ENCODE measurements at regions not wholly inside any gene's neighbourhood (a gene's known extent, or its start where the extent isn't known, plus 50 kb on each side); places are given as distances from the start of the nearest gene placed in this dataset.

DNA sequence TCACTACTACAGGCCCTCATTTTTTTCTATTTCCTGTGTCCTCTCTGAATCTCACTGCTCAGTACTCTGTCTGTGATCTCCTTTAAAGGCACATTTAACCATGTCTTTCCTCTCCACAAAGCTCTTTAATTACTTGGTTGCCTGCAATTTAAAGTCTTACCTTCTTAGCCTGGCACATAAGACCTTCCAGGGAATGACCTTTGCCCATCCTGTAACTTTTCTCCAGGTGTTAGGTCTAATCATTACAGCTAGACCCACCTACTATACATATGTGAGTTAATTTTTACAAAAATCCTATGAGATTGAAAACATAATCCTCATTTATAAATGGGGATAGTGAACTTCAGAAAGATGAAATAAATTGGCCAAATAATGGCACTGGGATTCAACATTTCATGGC, 244.1 kb upstream of the RHOBTB1 start:
- Mint-ChIP-seq H3K36me3 (ENCODE audit: low read depth) (no peaks in the 10 kb centered on the region), H3K27ac (ENCODE audit: unreplicated experiment) (no peak overlapping the region), H3K4me1 (ENCODE audit: low read depth) (no peaks in the 10 kb centered on the region), H3K4me3 (ENCODE audit: unreplicated experiment) (no peak overlapping the region), H3K9me3 (ENCODE audit: low read depth) (peaks cover 4% of the 10 kb centered on the region), H3K27me3 (ENCODE audit: low read depth) (peaks cover 10% of the 10 kb centered on the region)
- TF ChIP-seq, protein P1, sequence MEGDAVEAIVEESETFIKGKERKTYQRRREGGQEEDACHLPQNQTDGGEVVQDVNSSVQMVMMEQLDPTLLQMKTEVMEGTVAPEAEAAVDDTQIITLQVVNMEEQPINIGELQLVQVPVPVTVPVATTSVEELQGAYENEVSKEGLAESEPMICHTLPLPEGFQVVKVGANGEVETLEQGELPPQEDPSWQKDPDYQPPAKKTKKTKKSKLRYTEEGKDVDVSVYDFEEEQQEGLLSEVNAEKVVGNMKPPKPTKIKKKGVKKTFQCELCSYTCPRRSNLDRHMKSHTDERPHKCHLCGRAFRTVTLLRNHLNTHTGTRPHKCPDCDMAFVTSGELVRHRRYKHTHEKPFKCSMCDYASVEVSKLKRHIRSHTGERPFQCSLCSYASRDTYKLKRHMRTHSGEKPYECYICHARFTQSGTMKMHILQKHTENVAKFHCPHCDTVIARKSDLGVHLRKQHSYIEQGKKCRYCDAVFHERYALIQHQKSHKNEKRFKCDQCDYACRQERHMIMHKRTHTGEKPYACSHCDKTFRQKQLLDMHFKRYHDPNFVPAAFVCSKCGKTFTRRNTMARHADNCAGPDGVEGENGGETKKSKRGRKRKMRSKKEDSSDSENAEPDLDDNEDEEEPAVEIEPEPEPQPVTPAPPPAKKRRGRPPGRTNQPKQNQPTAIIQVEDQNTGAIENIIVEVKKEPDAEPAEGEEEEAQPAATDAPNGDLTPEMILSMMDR (IDR thresholded peaks at IDR 0.05) = no peak
- no peak for DNase-seq (ENCODE audit: low spot score)

DNA sequence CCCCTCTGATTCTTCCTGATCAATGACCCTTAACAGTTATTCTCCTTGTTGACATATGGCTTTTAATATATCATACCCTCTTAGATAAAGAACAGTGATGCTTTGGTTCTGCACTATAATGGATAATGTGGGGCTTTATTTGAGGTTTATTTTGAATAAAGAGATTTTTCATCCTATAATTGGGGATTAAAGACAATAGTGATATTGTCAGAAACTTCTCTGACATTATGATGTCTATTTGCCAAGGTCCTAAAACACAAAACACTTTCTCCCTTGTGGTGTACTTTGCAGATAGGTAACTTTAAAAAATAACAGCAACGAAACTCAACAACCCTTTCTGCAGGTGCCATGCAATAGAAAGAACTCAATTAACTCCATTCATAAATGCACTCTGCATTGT, 243.6 kb upstream of the RHOBTB1 start:
- TF ChIP-seq, protein P1 (IDR thresholded peaks at IDR 0.05) = no peak
- no peak overlapping the region for H3K4me3 Mint-ChIP-seq (ENCODE audit: unreplicated experiment)
- H3K27ac Mint-ChIP-seq (ENCODE audit: unreplicated experiment) = no peak overlapping the region
- DNase-seq (ENCODE audit: low spot score) = no peak
- H3K4me1 Mint-ChIP-seq (ENCODE audit: low read depth) = no peaks in the 10 kb centered on the region
- H3K27me3 Mint-ChIP-seq (ENCODE audit: low read depth) = peaks cover 10% of the 10 kb centered on the region
- no peaks in the 10 kb centered on the region for H3K9me3 Mint-ChIP-seq (ENCODE audit: low read depth)
- H3K36me3 Mint-ChIP-seq (ENCODE audit: low read depth) = no peaks in the 10 kb centered on the region

DNA sequence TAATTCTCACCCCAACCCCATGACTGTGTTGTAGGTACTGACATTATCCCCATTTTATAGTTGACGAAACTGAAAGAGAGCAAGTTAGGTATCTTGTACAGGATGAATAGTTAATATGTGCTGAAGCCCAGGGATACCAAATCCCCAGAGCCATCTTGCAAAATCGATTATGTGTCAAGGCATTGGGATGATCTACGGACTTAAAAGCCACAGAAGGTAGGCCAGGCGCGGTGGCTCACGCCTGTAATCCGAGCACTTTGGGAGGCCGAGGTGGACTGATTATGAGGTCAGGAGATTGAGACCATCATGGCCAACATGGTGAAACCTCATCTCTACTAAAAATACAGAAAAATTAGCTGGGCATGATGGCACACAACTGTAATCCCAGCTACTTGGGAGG, 242.4 kb upstream of the RHOBTB1 start:
- DNase-seq (ENCODE audit: low spot score) = no peak
- H3K27me3 Mint-ChIP-seq (ENCODE audit: low read depth) = peaks cover 10% of the 10 kb centered on the region

DNA sequence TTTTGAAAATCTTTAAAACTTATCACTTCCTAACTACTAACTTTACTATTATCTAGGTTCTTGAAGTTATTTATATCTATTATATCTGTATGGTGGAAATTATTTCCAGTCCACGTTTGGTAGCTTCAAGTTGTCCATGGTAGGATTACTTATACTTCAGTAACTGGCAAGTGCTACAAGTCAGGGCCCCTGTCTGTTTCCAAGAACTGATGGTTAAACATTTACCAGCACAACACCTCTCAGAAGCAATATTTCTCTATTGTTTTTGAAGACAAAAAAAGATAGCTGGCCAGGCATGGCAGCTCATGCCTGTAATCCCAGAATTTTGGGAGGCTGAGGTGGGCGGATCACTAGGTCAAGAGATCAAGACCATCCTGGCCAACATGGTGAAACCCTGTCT, 240.4 kb upstream of the RHOBTB1 start:
- TF ChIP-seq, protein P1 (IDR thresholded peaks at IDR 0.05) = no peak
- Mint-ChIP-seq H3K27me3 (ENCODE audit: low read depth) (peaks cover 18% of the 10 kb centered on the region), H3K36me3 (ENCODE audit: low read depth) (no peaks in the 10 kb centered on the region), H3K27ac (ENCODE audit: unreplicated experiment) (no peak overlapping the region), H3K9me3 (ENCODE audit: low read depth) (no peaks in the 10 kb centered on the region), H3K4me3 (ENCODE audit: unreplicated experiment) (no peak overlapping the region), H3K4me1 (ENCODE audit: low read depth) (no peaks in the 10 kb centered on the region)
- no peak for DNase-seq (ENCODE audit: low spot score)

More for the DNA sequence above, 242.4 kb upstream of the RHOBTB1 start:
- Mint-ChIP-seq H3K27ac (ENCODE audit: unreplicated experiment) (no peak overlapping the region), H3K36me3 (ENCODE audit: low read depth) (no peaks in the 10 kb centered on the region), H3K4me1 (ENCODE audit: low read depth) (no peaks in the 10 kb centered on the region), H3K4me3 (ENCODE audit: unreplicated experiment) (no peak overlapping the region), H3K9me3 (ENCODE audit: low read depth) (no peaks in the 10 kb centered on the region)
- TF ChIP-seq, protein P1 (IDR thresholded peaks at IDR 0.05) = no peak

DNA sequence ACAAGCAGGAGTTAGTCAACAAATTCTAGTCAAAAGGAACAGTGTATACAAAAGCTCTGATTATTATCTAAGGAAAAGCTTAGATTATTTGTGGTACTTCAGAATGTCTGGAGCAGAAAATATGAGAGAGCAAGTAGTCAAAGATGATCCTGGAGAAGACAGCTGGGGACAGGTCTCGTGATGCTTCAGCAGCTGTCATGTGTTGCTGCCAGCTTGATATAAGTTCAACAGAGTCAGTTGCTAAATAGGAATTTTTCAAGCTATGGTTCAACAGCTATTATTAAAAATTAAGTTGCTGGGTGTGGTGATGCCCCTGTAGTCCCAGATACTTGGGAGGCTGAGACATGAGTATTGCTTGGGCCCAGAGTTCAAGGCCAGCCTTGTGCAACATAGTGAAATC, 240.0 kb upstream of the RHOBTB1 start:
- Mint-ChIP-seq H3K9me3 (ENCODE audit: low read depth) (no peaks in the 10 kb centered on the region), H3K27ac (ENCODE audit: unreplicated experiment) (no peak overlapping the region), H3K4me3 (ENCODE audit: unreplicated experiment) (no peak overlapping the region), H3K4me1 (ENCODE audit: low read depth) (no peaks in the 10 kb centered on the region), H3K27me3 (ENCODE audit: low read depth) (peaks cover 18% of the 10 kb centered on the region), H3K36me3 (ENCODE audit: low read depth) (no peaks in the 10 kb centered on the region)
- TF ChIP-seq, protein P1 (IDR thresholded peaks at IDR 0.05) = no peak
- no peak for DNase-seq (ENCODE audit: low spot score)

All from chondrocyte (in vitro differentiated cells).